ENCODE measurements at regions not wholly inside any gene's neighbourhood (a gene's known extent, or its start where the extent isn't known, plus 50 kb on each side); places are given as distances from the start of the nearest gene placed in this dataset.

DNA sequence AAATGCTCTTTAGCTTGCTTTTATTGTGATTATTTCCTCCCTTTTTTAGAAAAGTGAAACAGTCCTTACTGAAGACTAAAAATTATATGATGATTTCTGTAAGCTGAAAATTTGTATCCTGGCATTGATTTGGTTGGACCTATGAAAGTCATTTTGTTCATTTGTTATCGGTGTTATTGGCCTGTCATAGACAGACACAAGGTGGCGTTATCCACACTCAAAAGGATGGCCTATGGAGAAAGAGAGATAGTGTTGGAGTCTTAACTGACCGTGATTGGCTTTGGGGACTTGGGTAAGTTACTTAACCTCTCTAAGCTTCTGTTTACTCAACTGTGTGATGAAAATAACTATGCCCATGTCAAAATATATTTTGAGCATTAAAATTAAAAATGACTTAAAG lies 203.6 kb upstream of the CHODL start:
- TF ChIP-seq, protein P1, sequence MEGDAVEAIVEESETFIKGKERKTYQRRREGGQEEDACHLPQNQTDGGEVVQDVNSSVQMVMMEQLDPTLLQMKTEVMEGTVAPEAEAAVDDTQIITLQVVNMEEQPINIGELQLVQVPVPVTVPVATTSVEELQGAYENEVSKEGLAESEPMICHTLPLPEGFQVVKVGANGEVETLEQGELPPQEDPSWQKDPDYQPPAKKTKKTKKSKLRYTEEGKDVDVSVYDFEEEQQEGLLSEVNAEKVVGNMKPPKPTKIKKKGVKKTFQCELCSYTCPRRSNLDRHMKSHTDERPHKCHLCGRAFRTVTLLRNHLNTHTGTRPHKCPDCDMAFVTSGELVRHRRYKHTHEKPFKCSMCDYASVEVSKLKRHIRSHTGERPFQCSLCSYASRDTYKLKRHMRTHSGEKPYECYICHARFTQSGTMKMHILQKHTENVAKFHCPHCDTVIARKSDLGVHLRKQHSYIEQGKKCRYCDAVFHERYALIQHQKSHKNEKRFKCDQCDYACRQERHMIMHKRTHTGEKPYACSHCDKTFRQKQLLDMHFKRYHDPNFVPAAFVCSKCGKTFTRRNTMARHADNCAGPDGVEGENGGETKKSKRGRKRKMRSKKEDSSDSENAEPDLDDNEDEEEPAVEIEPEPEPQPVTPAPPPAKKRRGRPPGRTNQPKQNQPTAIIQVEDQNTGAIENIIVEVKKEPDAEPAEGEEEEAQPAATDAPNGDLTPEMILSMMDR (IDR thresholded peaks at IDR 0.05; ENCODE audit: low read depth, low read length): peak; percentile 62
- no peak for TF ChIP-seq POLR2A (IDR thresholded peaks at IDR 0.05; ENCODE audit: extremely low read depth, insufficient read length)
- TF ChIP-seq, protein P2, sequence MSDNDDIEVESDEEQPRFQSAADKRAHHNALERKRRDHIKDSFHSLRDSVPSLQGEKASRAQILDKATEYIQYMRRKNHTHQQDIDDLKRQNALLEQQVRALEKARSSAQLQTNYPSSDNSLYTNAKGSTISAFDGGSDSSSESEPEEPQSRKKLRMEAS (IDR thresholded peaks at IDR 0.05; ENCODE audit: low read depth, low read length): no peak
- TF ChIP-seq MYC (IDR thresholded peaks at IDR 0.05; ENCODE audit: low read depth, low read length): no peak
